GM23338 (cell line): ENCODE measurements at regions not wholly inside any gene's neighbourhood (a gene's known extent, or its start where the extent isn't known, plus 50 kb on each side); places are given as distances from the start of the nearest gene placed in this dataset.
"Not testable (repeated sequence)": the region's sequence is repeated elsewhere in the genome, so short reads cannot be mapped to it uniquely, and the experiment has no call there.

Source experiments
- CREB1 ChIP-seq: fragments of 250-450 bp; sonication (Bioruptor Pico); IDR thresholded peaks from 2 replicates; pipeline ENCODE4 v1.5.0; 2020; ENCODE audit warnings: low read depth, mild to moderate bottlenecking, moderate library complexity
- EZH2 ChIP-seq: fragments of 200-600 bp; sonication (generic); IDR thresholded peaks from one replicate; pipeline ENCODE4 v1.8.0; 2017; ENCODE audit warnings: antibody characterized with exemption, mild to moderate bottlenecking, low read depth; ENCODE audit not compliant: unreplicated experiment
- EZH2phosphoT487 ChIP-seq: fragments of 200-600 bp; sonication (generic); IDR thresholded peaks from one replicate; pipeline ENCODE4 v1.8.1; 2018; ENCODE audit warnings: antibody characterized with exemption; ENCODE audit not compliant: unreplicated experiment
- JUNB ChIP-seq: IDR thresholded peaks from one replicate; pipeline ENCODE4 v1.6.1; 2016; ENCODE audit warnings: antibody characterized with exemption; ENCODE audit not compliant: unreplicated experiment
- POLR2AphosphoS5 ChIP-seq: IDR thresholded peaks from 2 replicates; pipeline ENCODE4 v1.6.1; 2016; ENCODE audit warnings: antibody characterized with exemption, low read depth
- TF ChIP-seq, protein P1 (sequence below), 2 experiments: fragments of 200-600 bp in 1 of 2; sonication (generic) in 1 of 2; conservative IDR thresholded peaks; 2 replicates each; pipeline versions ENCODE4 v1.5.1 to v1.6.1; 2016 to 2017; ENCODE audit warnings: antibody characterized with exemption in 2 of 2, low read depth in 2 of 2, mild to moderate bottlenecking in 2 of 2, moderate library complexity in 1 of 2

DNA sequence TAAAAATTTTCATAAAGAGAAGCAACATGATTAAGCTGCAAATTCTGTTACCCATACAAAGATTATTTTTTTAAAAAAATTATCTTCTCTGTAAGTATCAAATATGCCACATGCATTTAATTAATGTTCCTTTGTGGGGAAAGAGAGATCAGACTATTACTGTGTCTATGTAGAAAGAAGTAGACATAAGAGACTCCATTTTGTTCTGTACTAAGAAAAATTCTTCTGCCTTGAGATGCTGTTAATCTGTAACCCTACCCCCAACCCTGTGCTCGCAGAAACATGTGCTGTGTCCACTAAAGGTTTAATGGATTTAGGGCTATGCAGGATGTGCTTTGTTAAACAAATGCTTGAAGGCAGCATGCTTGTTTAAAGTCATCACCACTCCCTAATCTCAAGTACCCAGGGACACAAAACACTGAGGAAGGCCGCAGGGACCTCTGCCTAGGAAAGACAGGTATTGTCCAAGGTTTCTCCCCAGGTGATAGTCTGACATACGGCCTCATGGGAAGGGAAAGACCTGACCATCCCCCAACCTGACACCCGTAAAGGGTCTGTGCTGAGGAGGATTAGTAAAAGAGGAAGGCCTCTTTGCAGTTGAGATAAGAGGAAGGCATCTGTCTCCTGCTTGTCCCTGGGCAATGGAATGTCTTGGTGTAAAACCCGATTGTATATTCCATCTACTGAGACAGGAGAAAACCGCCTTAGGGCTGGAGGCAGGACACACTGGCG, 1260.9 kb upstream of the RAG2 start:
- TF ChIP-seq EZH2phosphoT487; POLR2AphosphoS5; EZH2; JUNB; CREB1 (CRISPR knock-in tag): not testable (repeated sequence)
- TF ChIP-seq, protein P1, sequence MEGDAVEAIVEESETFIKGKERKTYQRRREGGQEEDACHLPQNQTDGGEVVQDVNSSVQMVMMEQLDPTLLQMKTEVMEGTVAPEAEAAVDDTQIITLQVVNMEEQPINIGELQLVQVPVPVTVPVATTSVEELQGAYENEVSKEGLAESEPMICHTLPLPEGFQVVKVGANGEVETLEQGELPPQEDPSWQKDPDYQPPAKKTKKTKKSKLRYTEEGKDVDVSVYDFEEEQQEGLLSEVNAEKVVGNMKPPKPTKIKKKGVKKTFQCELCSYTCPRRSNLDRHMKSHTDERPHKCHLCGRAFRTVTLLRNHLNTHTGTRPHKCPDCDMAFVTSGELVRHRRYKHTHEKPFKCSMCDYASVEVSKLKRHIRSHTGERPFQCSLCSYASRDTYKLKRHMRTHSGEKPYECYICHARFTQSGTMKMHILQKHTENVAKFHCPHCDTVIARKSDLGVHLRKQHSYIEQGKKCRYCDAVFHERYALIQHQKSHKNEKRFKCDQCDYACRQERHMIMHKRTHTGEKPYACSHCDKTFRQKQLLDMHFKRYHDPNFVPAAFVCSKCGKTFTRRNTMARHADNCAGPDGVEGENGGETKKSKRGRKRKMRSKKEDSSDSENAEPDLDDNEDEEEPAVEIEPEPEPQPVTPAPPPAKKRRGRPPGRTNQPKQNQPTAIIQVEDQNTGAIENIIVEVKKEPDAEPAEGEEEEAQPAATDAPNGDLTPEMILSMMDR (conservative IDR thresholded peaks at IDR 0.05; ENCODE audit: low read depth in 2 of 2): not testable (repeated sequence)
